ENCODE measurements at regions not wholly inside any gene's neighbourhood (a gene's known extent, or its start where the extent isn't known, plus 50 kb on each side); places are given as distances from the start of the nearest gene placed in this dataset.

DNA sequence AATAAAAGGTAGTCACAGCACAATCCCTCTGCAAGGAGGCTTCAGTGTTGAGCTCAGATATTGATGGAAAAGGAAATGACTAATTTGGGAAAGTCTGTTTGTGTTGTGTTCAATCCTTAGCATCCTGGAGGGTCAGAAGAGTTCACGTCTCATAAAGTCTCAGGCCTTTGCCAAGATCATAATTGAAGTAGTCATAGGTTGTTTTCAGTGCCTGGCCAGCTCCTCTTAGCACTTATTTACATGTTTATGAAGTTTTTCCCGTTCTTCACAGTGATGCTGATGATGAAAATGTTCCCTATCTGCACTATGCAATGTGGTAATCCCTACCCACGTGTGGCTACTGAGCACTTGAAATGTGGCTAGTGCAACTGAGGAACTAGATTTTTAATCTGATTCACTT lies 61.6 kb upstream of the TGFBR2 start:
- TF ChIP-seq EZH2 (IDR thresholded peaks at IDR 0.05; ENCODE audit: low read depth, low read length, severe bottlenecking), result no peak
- no peak for TF ChIP-seq SP1 (IDR thresholded peaks at IDR 0.05; ENCODE audit: low read depth, low read length)
- no peak for TF ChIP-seq POLR2A (IDR thresholded peaks at IDR 0.05; ENCODE audit: control extremely low read depth in 1 of 2, low read depth in 2 of 2, low read length in 2 of 2)
- no peak for TF ChIP-seq ZNF274 (IDR thresholded peaks at IDR 0.05; ENCODE audit: borderline replicate concordance, extremely low read depth, low read length)
- TF ChIP-seq CEBPB (IDR thresholded peaks at IDR 0.05; ENCODE audit: low read depth, low read length), result no peak
- TF ChIP-seq, protein P1, sequence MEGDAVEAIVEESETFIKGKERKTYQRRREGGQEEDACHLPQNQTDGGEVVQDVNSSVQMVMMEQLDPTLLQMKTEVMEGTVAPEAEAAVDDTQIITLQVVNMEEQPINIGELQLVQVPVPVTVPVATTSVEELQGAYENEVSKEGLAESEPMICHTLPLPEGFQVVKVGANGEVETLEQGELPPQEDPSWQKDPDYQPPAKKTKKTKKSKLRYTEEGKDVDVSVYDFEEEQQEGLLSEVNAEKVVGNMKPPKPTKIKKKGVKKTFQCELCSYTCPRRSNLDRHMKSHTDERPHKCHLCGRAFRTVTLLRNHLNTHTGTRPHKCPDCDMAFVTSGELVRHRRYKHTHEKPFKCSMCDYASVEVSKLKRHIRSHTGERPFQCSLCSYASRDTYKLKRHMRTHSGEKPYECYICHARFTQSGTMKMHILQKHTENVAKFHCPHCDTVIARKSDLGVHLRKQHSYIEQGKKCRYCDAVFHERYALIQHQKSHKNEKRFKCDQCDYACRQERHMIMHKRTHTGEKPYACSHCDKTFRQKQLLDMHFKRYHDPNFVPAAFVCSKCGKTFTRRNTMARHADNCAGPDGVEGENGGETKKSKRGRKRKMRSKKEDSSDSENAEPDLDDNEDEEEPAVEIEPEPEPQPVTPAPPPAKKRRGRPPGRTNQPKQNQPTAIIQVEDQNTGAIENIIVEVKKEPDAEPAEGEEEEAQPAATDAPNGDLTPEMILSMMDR (IDR thresholded peaks at IDR 0.05; ENCODE audit: control extremely low read depth in 1 of 3, insufficient read depth in 1 of 3, low read depth in 1 of 3, low read length in 3 of 3), result no peak
- TF ChIP-seq GTF2F1 (IDR thresholded peaks at IDR 0.05; ENCODE audit: borderline replicate concordance, low read depth, low read length), result no peak
